ENCODE measurements at regions not wholly inside any gene's neighbourhood (a gene's known extent, or its start where the extent isn't known, plus 50 kb on each side); places are given as distances from the start of the nearest gene placed in this dataset.

DNA sequence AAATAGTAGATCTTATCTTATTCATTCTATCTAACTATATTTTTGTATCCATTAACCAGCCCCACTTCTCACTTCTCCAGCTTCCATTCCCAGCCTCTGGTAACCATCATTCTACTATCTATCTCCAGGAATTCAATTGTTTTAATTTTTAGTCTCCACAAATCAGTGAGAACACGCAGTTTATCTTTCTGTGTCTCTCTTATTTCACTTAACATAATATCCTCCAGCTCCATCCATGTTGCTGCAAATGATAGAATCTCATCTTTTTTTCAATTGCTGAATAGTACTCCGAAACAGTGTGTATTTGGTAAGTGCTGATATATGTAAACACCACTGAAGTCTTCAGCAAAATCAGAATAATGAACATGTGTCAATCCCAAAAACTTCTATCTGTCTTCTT, 587.2 kb upstream of the ATP2B1 start:
- DNase-seq (no peak), ATAC-seq (no peak)
- intact Hi-C loops (cut with DNase I): no loop called here
- no peaks in the 10 kb centered on the region for H3K27me3 ChIP-seq
- TF ChIP-seq, protein P1, sequence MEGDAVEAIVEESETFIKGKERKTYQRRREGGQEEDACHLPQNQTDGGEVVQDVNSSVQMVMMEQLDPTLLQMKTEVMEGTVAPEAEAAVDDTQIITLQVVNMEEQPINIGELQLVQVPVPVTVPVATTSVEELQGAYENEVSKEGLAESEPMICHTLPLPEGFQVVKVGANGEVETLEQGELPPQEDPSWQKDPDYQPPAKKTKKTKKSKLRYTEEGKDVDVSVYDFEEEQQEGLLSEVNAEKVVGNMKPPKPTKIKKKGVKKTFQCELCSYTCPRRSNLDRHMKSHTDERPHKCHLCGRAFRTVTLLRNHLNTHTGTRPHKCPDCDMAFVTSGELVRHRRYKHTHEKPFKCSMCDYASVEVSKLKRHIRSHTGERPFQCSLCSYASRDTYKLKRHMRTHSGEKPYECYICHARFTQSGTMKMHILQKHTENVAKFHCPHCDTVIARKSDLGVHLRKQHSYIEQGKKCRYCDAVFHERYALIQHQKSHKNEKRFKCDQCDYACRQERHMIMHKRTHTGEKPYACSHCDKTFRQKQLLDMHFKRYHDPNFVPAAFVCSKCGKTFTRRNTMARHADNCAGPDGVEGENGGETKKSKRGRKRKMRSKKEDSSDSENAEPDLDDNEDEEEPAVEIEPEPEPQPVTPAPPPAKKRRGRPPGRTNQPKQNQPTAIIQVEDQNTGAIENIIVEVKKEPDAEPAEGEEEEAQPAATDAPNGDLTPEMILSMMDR (IDR thresholded peaks at IDR 0.05): no peak
- H3K36me3 ChIP-seq: no peaks in the 10 kb centered on the region
- no peaks in the 10 kb centered on the region for H3K4me1 ChIP-seq
- H3K27ac ChIP-seq: no peak overlapping the region
- H3K9me3 ChIP-seq: no peaks in the 10 kb centered on the region
- no peak overlapping the region for H3K4me3 ChIP-seq

DNA sequence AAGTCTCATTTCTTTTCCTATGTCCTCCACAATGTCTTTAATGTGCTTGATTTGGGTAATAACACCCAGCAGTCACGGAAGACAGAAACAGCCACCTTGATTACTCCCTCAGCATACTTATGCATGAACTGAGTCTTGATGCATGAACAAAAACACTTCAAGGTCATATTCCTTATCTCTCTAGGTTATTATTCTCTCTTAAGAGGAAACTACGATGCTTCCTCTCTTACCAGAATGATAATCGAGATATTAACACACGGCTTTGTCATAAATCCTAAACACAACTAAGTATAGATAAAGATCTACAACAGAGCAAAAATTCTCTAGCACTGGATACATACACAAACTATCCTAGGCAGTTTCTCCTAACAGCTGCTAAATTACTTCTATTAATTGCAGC, 583.5 kb upstream of the ATP2B1 start:
- intact Hi-C loops (cut with DNase I): no loop called here
- Histone ChIP-seq H3K4me3 (no peak overlapping the region), H3K36me3 (no peaks in the 10 kb centered on the region), H3K27ac (no peak overlapping the region), H3K9me3 (peaks cover 0 to 19% of the 10 kb centered on the region in 2 donors), H3K27me3 (no peaks in the 10 kb centered on the region), H3K4me1 (no peaks in the 10 kb centered on the region)
- TF ChIP-seq, protein P1 (IDR thresholded peaks at IDR 0.05): no peak
- DNase-seq (peak in 2 of 4 donors; percentile 3 to 6), ATAC-seq (no peak)

DNA sequence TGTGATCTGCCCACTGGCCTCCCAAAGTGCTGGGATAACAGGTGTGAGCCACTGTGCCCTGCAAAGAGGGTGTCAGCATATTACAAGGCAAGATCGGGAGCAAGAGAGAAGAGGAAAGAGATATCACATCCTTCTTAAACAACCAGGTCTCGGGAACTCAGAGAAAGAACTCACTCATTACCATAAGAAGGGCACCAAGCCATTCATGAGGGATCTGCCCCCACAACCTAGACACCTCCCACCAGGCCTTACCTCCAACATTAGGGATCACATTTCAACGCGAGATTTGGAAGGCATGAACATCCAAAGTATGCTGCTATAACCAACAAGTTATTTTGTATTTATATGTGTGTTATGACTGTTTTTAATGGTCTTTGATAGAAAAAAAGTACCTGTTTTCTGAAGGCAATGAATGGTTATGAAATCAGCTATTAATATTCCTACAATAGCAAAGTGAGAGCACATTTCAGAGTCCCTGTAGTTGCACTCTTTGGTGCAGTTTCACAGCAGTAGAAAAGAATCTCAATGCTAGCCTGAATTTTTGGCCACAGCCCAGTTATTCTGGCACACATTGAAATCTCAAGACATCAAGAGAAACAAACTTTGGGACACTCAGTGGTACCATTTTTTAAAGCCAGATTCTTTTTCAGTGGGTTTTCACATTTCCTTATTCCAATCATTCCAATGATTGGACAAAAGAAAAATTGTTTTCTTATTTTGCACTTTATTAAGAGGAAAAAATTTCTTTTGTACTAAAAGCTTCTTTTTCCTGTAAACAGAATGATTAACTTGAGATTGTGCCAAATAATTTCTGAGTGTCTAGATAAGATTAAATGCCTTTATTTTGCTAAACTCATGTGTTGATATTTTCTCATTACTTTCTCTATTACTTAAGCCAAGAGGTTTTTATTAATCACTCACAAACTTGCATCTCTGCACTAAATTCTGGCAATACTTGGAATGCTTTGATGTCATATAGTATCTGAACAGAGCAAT, 582.6 kb upstream of the ATP2B1 start:
- no peak overlapping the region for H3K27ac ChIP-seq
- no peaks in the 10 kb centered on the region for H3K27me3 ChIP-seq
- peak in 2 of 4 donors; percentile 41 to 53 for DNase-seq
- H3K4me1 ChIP-seq: no peaks in the 10 kb centered on the region
- no peaks in the 10 kb centered on the region for H3K36me3 ChIP-seq
- TF ChIP-seq, protein P1 (IDR thresholded peaks at IDR 0.05): no peak
- ATAC-seq: no peak
- H3K9me3 ChIP-seq: peaks cover 0 to 25% of the 10 kb centered on the region in 2 donors
- no peak overlapping the region for H3K4me3 ChIP-seq
- intact Hi-C loops (cut with DNase I): no loop called here

- Histone ChIP-seq H3K36me3 (no peaks in the 10 kb centered on the region), H3K27me3 (no peaks in the 10 kb centered on the region), H3K27ac (no peak overlapping the region), H3K4me1 (no peaks in the 10 kb centered on the region), H3K9me3 (peaks cover 0 to 26% of the 10 kb centered on the region in 2 donors), H3K4me3 (no peak overlapping the region)
- no peak for DNase-seq
- no peak for ATAC-seq
- TF ChIP-seq, protein P1 (IDR thresholded peaks at IDR 0.05): no peak
- intact Hi-C loops (cut with DNase I): no loop called here
Observed at GRCh38 chr12:90287585-90287984, 578.9 kb upstream of the ATP2B1 start.

GRCh38 chr12:90281154-90281868, 572.7 kb upstream of the ATP2B1 start:
- Histone ChIP-seq H3K36me3 (no peaks in the 10 kb centered on the region), H3K27me3 (no peaks in the 10 kb centered on the region), H3K4me3 (no peak overlapping the region), H3K27ac (no peak overlapping the region), H3K9me3 (peaks cover 0 to 26% of the 10 kb centered on the region in 2 donors), H3K4me1 (no peaks in the 10 kb centered on the region)
- TF ChIP-seq, protein P1 (IDR thresholded peaks at IDR 0.05): no peak
- intact Hi-C loops (cut with DNase I): no loop called here
- no peak for ATAC-seq
- DNase-seq: no peak

All from left lung (tissue), 4 donors.